SU-DHL-6 (cell line): ENCODE measurements at regions not wholly inside any gene's neighbourhood (a gene's known extent, or its start where the extent isn't known, plus 50 kb on each side); places are given as distances from the start of the nearest gene placed in this dataset.

ENCODE experiments used
- H2AFZ ChIP-seq: fragments of 200-600 bp; sonication (generic); 2 replicates; pipeline ENCODE4 v1.6.1; 2014; ENCODE audit warnings: low read depth, mild to moderate bottlenecking, moderate library complexity, mixed read lengths, antibody characterized with exemption, low read length; ENCODE audit not compliant: severe bottlenecking
- H3F3A ChIP-seq: fragments of 200-600 bp; shearing (Covaris generic); 2 replicates; pipeline ENCODE4 v1.6.0; 2016; ENCODE audit warnings: antibody characterized with exemption, mild to moderate bottlenecking; ENCODE audit not compliant: insufficient read depth
- H3K27ac ChIP-seq: fragments of 200-600 bp; sonication (generic); 2 replicates; pipeline ENCODE4 v1.5.1; 2016; ENCODE audit warnings: low read depth, mild to moderate bottlenecking, low read length, moderate library complexity, mixed read lengths
- H3K27me3 ChIP-seq: fragments of 200-600 bp; sonication (generic), shearing (Covaris generic); 2 replicates; pipeline ENCODE4 v1.6.0; 2014; ENCODE audit warnings: mild to moderate bottlenecking, low read length
- H3K36me3 ChIP-seq: fragments of 200-600 bp; sonication (generic); 2 replicates; pipeline ENCODE4 v1.6.1; 2014; ENCODE audit warnings: mild to moderate bottlenecking, low read length, mixed read lengths
- H3K4me2 ChIP-seq: fragments of 300-600, 200-600 bp; shearing (Covaris generic), sonication (generic); 2 replicates; pipeline ENCODE4 v1.6.0; 2014; ENCODE audit warnings: low read length, low read depth, mild to moderate bottlenecking; ENCODE audit not compliant: poor library complexity, severe bottlenecking
- H3K4me3 ChIP-seq: fragments of 200-600 bp; sonication (generic); 2 replicates; pipeline ENCODE4 v1.5.1; 2014; ENCODE audit warnings: antibody characterized with exemption, low read length, mild to moderate bottlenecking, mixed read lengths; ENCODE audit not compliant: insufficient read depth, poor library complexity, severe bottlenecking
- H3K79me2 ChIP-seq: fragments of 200-600 bp; sonication (generic); 2 replicates; pipeline ENCODE4 v1.6.1; 2014; ENCODE audit warnings: mild to moderate bottlenecking, low read length, moderate library complexity; ENCODE audit not compliant: insufficient read depth
- H3K9ac ChIP-seq: fragments of 200-600 bp; sonication (generic); 2 replicates; pipeline ENCODE4 v1.7.0; 2014; ENCODE audit warnings: mild to moderate bottlenecking, low read length
- H3K9me2 ChIP-seq: fragments of 200-600 bp; sonication (generic); replicated peaks from 2 replicates; pipeline ENCODE4 v1.6.1; 2014; ENCODE audit warnings: low read length; ENCODE audit not compliant: insufficient read depth
- H3K9me3 ChIP-seq: fragments of 200-600 bp; sonication (generic); 2 replicates; pipeline ENCODE4 v1.6.1; 2014; ENCODE audit warnings: low read length, mixed read lengths; ENCODE audit not compliant: insufficient read depth
- H4K20me1 ChIP-seq: fragments of 200-600 bp; sonication (generic); 2 replicates; pipeline ENCODE4 v1.6.1; 2014; ENCODE audit warnings: low read depth, mild to moderate bottlenecking, antibody characterized with exemption, low read length, moderate library complexity, mixed read lengths
- EZH2phosphoT487 ChIP-seq: fragments of 200-600 bp; sonication (generic), shearing (Covaris generic); conservative IDR thresholded peaks from 2 replicates; pipeline ENCODE4 v1.6.1; 2018; ENCODE audit warnings: mild to moderate bottlenecking, antibody characterized with exemption, low read length, moderate library complexity, mixed read lengths
- TF ChIP-seq, protein P1 (sequence below): fragments of 200-600 bp; sonication (generic); IDR thresholded peaks from one replicate; pipeline ENCODE4 v1.5.1; 2017; ENCODE audit warnings: antibody characterized with exemption, mild to moderate bottlenecking, low read length, moderate library complexity; ENCODE audit not compliant: insufficient read depth, poor library complexity, severe bottlenecking

DNA sequence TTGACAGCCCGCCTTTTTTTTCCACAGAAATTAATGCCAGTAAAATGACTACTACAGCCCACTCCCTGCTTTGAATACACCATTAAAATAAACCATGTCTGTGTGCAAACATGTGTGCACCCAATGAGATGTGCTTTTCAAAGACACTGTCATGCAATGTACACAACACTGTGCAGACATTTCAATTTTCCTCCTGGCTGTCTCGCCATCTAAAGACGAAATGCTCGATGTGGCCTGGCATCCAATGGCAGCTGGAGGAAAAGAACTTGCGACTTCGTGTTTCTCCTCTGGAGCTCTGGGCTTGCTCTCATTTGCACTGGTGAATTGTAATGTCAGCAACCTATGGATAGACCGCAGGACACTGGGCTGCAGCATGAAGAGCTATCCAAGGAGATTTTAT lies 147.0 kb upstream of the NAV2 start:
- Histone ChIP-seq H3K4me2 (no peak overlapping the region), H3K9me3 (no peaks in the 10 kb centered on the region), H3F3A (no peaks in the 10 kb centered on the region), H3K4me3 (no peak overlapping the region), H3K27ac (no peak overlapping the region), H3K9ac (no peak overlapping the region), H3K79me2 (no peaks in the 10 kb centered on the region), H3K9me2 (no peaks in the 10 kb centered on the region), H4K20me1 (no peaks in the 10 kb centered on the region), H2AFZ (no peak overlapping the region), H3K36me3 (no peaks in the 10 kb centered on the region), H3K27me3 (no peaks in the 10 kb centered on the region)
- no peak for TF ChIP-seq EZH2phosphoT487
- TF ChIP-seq, protein P1, sequence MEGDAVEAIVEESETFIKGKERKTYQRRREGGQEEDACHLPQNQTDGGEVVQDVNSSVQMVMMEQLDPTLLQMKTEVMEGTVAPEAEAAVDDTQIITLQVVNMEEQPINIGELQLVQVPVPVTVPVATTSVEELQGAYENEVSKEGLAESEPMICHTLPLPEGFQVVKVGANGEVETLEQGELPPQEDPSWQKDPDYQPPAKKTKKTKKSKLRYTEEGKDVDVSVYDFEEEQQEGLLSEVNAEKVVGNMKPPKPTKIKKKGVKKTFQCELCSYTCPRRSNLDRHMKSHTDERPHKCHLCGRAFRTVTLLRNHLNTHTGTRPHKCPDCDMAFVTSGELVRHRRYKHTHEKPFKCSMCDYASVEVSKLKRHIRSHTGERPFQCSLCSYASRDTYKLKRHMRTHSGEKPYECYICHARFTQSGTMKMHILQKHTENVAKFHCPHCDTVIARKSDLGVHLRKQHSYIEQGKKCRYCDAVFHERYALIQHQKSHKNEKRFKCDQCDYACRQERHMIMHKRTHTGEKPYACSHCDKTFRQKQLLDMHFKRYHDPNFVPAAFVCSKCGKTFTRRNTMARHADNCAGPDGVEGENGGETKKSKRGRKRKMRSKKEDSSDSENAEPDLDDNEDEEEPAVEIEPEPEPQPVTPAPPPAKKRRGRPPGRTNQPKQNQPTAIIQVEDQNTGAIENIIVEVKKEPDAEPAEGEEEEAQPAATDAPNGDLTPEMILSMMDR: no peak

DNA sequence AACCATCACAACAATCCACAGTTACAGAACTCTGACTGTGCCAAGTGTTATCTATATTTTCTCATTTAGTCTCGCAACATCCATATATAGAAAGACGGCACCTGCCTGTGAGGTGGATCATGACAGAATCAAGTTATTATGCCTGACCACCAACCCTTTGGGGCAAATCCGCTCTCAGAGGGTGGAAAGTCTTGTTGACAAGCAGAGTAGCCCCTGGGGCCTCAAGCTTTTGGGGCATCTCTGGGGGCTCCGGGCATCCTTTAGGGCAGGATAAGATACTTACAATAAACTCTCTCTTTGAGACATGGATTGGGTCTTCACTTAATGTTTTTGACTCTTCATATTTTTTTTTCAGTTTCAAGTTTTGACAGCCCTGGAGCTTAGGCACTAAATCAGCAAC lies 150.5 kb upstream of the NAV2 start:
- Histone ChIP-seq H3K27me3 (no peaks in the 10 kb centered on the region), H3K79me2 (no peaks in the 10 kb centered on the region), H3K4me2 (no peak overlapping the region)

DNA sequence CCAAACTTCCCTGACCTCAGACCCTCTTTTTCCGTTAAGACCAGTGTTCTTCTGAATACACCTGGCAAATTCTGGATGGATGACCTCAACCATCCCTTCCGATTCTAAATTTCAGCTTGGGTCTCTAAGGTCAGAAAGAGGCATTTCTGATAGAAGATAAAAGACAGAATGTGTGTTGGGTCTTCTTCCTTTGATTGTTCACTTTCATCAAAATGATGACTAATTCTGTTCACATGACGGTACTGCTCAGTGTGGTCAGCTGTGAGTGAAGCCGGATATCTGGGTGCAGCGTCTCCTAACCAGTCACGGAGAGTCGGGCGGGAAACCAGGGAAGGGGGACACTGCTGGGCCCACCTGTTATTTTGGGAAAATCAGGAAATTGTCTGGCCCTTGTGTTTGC lies 151.6 kb upstream of the NAV2 start:
- Histone ChIP-seq H2AFZ (no peak overlapping the region), H4K20me1 (no peaks in the 10 kb centered on the region), H3K79me2 (no peaks in the 10 kb centered on the region), H3K9me3 (no peaks in the 10 kb centered on the region), H3K27ac (no peak overlapping the region), H3F3A (no peaks in the 10 kb centered on the region), H3K9ac (no peak overlapping the region), H3K9me2 (no peaks in the 10 kb centered on the region), H3K4me2 (no peak overlapping the region), H3K27me3 (no peaks in the 10 kb centered on the region), H3K4me3 (no peak overlapping the region), H3K36me3 (no peaks in the 10 kb centered on the region)
- no peak for TF ChIP-seq EZH2phosphoT487
- TF ChIP-seq, protein P1: no peak

More for the DNA sequence above, 150.5 kb upstream of the NAV2 start:
- Histone ChIP-seq H3K27ac (no peak overlapping the region), H3K36me3 (no peaks in the 10 kb centered on the region), H3K9me2 (no peaks in the 10 kb centered on the region), H4K20me1 (no peaks in the 10 kb centered on the region), H3K4me3 (no peak overlapping the region), H3F3A (no peaks in the 10 kb centered on the region), H3K9ac (no peak overlapping the region), H2AFZ (no peak overlapping the region), H3K9me3 (no peaks in the 10 kb centered on the region)
- no peak for TF ChIP-seq EZH2phosphoT487
- TF ChIP-seq, protein P1: no peak
